Trophoblast cell (in vitro differentiated cells and primary cell): ENCODE measurements at regions not wholly inside any gene's neighbourhood (a gene's known extent, or its start where the extent isn't known, plus 50 kb on each side); places are given as distances from the start of the nearest gene placed in this dataset.

Experiments used
- DNase-seq, 2 donors: peaks; one replicate each; pipeline ENCODE4 v3.0.0-alpha.2; 2016
- H2AFZ ChIP-seq: 2 replicates; pipeline ENCODE4 v1.6.1; 2013; ENCODE audit warnings: low read length, moderate library complexity, mild to moderate bottlenecking; ENCODE audit not compliant: insufficient read depth, poor library complexity
- H2AK5ac ChIP-seq: 2 replicates; pipeline ENCODE4 v1.6.1; 2013; ENCODE audit warnings: mild to moderate bottlenecking, low read length
- H2BK120ac ChIP-seq: 2 replicates; pipeline ENCODE4 v1.6.1; 2013; ENCODE audit warnings: low read length, mild to moderate bottlenecking, moderate library complexity; ENCODE audit not compliant: insufficient read depth, poor library complexity
- H2BK12ac ChIP-seq: 2 replicates; pipeline ENCODE4 v1.6.1; 2013; ENCODE audit warnings: mild to moderate bottlenecking, low read length, moderate library complexity
- H2BK5ac ChIP-seq: 2 replicates; pipeline ENCODE4 v1.6.1; 2013; ENCODE audit warnings: low read length, low read depth, moderate library complexity, mild to moderate bottlenecking; ENCODE audit not compliant: poor library complexity
- H3K14ac ChIP-seq: 2 replicates; pipeline ENCODE4 v1.6.1; 2013; ENCODE audit warnings: mild to moderate bottlenecking, low read length
- H3K18ac ChIP-seq: 2 replicates; pipeline ENCODE4 v1.6.1; 2013; ENCODE audit warnings: mild to moderate bottlenecking, low read length
- H3K23ac ChIP-seq: 2 replicates; pipeline ENCODE4 v1.6.1; 2013; ENCODE audit warnings: low read length
- H3K27ac ChIP-seq: 2 replicates; pipeline ENCODE4 v1.5.1; 2013; ENCODE audit warnings: low read depth, mild to moderate bottlenecking, inconsistent platforms, low read length, moderate library complexity
- H3K27me3 ChIP-seq: 2 replicates; pipeline ENCODE4 v1.6.1; 2013; ENCODE audit warnings: inconsistent platforms, mild to moderate bottlenecking, low read length, moderate library complexity; ENCODE audit not compliant: insufficient read depth
- H3K36me3 ChIP-seq, 2 experiments: 1 replicate in 1 of 2; 2 replicates in 1 of 2; pipeline ENCODE4 v1.6.1; 2013; ENCODE audit warnings: low read length in 2 of 2, mild to moderate bottlenecking in 2 of 2, moderate library complexity in 1 of 2; ENCODE audit not compliant: insufficient read depth in 2 of 2, control insufficient read depth in 1 of 2
- H3K4ac ChIP-seq: 2 replicates; pipeline ENCODE4 v1.6.1; 2013; ENCODE audit warnings: low read depth, mild to moderate bottlenecking, low read length, moderate library complexity
- H3K4me1 ChIP-seq, 2 experiments: 1 replicate in 1 of 2; 2 replicates in 1 of 2; pipeline ENCODE4 v1.6.1; 2013; ENCODE audit warnings: low read length in 2 of 2, mild to moderate bottlenecking in 2 of 2, moderate library complexity in 1 of 2; ENCODE audit not compliant: insufficient read depth in 2 of 2, control insufficient read depth in 1 of 2
- H3K4me2 ChIP-seq: 2 replicates; pipeline ENCODE4 v1.6.1; 2013; ENCODE audit warnings: inconsistent platforms, mild to moderate bottlenecking, low read length, moderate library complexity
- H3K4me3 ChIP-seq: 2 replicates; pipeline ENCODE4 v1.5.1; 2013; ENCODE audit warnings: mild to moderate bottlenecking, low read depth, low read length, inconsistent platforms
- H3K79me1 ChIP-seq: one replicate; pipeline ENCODE4 v1.6.1; 2013; ENCODE audit warnings: low read length
- H3K79me2 ChIP-seq: 2 replicates; pipeline ENCODE4 v1.6.1; 2013; ENCODE audit warnings: low read length, mild to moderate bottlenecking; ENCODE audit not compliant: control insufficient read depth, insufficient read depth, poor library complexity
- H3K9ac ChIP-seq: 2 replicates; pipeline ENCODE4 v1.6.1; 2013; ENCODE audit warnings: mild to moderate bottlenecking, low read length
- H3K9me3 ChIP-seq: 2 replicates; pipeline ENCODE4 v1.6.1; 2013; ENCODE audit warnings: low read depth, mild to moderate bottlenecking, control low read depth, inconsistent platforms, low read length; ENCODE audit not compliant: insufficient read depth
- H4K12ac ChIP-seq: 2 replicates; pipeline ENCODE4 v1.6.1; 2013; ENCODE audit warnings: low read depth, mild to moderate bottlenecking, low read length, moderate library complexity
- H4K8ac ChIP-seq: 2 replicates; pipeline ENCODE4 v1.6.1; 2013; ENCODE audit warnings: low read depth, mild to moderate bottlenecking, low read length, moderate library complexity
- H4K91ac ChIP-seq: one replicate; pipeline ENCODE4 v1.6.1; 2013; ENCODE audit warnings: low read depth, mild to moderate bottlenecking, low read length, moderate library complexity
- WGBS: extraction: QIAGEN DNeasy Blood & Tissue Kit; methylation state at CpG from one replicate; pipeline ENCODE4 v1.1.7; 2013; ENCODE audit warnings: missing lambda C conversion rate; ENCODE audit not compliant: insufficient read length, insufficient coverage; ENCODE audit errors: extremely low coverage; 5-methylcytosine and 5-hydroxymethylcytosine counted together

GRCh38 chr7:20267482-20267881 lies 50.3 kb upstream of the MACC1 start:
- Histone ChIP-seq H2AK5ac (no peak overlapping the region), H3K4me2 (no peak overlapping the region), H3K18ac (no peak overlapping the region), H3K14ac (no peak overlapping the region), H3K27me3 (no peaks in the 10 kb centered on the region), H3K4me3 (no peak overlapping the region), H3K36me3 (no peaks in the 10 kb centered on the region), H3K27ac (no peak overlapping the region), H3K9ac (no peak overlapping the region), H2BK120ac (no peak overlapping the region), H3K4ac (no peak overlapping the region), H2AFZ (no peak overlapping the region), H3K79me1 (no peaks in the 10 kb centered on the region), H3K4me1 (peaks cover 0 to 1% of the 10 kb centered on the region in 2 experiments), H2BK5ac (no peak overlapping the region), H3K9me3 (no peaks in the 10 kb centered on the region), H4K8ac (no peak overlapping the region), H4K91ac (no peak overlapping the region), H3K79me2 (no peaks in the 10 kb centered on the region), H3K23ac (no peak overlapping the region), H2BK12ac (no peak overlapping the region), H4K12ac (no peak overlapping the region)
- WGBS, result no CpG with 5 or more reads among the region's 4 CpGs
- DNase-seq, result no peak

GRCh38 chr7:20268824-20269223 lies 51.6 kb upstream of the MACC1 start:
- H3K18ac ChIP-seq, result no peak overlapping the region
- no peaks in the 10 kb centered on the region for H3K79me2 ChIP-seq
- H3K27me3 ChIP-seq, result no peaks in the 10 kb centered on the region
- no peak overlapping the region for H3K27ac ChIP-seq
- H4K91ac ChIP-seq, result no peak overlapping the region
- no peaks in the 10 kb centered on the region for H3K9me3 ChIP-seq
- DNase-seq, result no peak
- H3K23ac ChIP-seq, result no peak overlapping the region
- H3K79me1 ChIP-seq, result no peaks in the 10 kb centered on the region
- no peak overlapping the region for H2AFZ ChIP-seq
- H4K8ac ChIP-seq, result no peak overlapping the region
- no peak overlapping the region for H4K12ac ChIP-seq
- H2BK12ac ChIP-seq, result no peak overlapping the region
- no CpG with 5 or more reads among the region's 1 CpG for WGBS
- no peak overlapping the region for H3K14ac ChIP-seq
- H2BK5ac ChIP-seq, result no peak overlapping the region
- H3K9ac ChIP-seq, result no peak overlapping the region
- H3K36me3 ChIP-seq, result no peaks in the 10 kb centered on the region
- peaks cover 0 to 1% of the 10 kb centered on the region in 2 experiments for H3K4me1 ChIP-seq
- no peak overlapping the region for H3K4me3 ChIP-seq
- no peak overlapping the region for H3K4me2 ChIP-seq
- H3K4ac ChIP-seq, result no peak overlapping the region
- H2AK5ac ChIP-seq, result no peak overlapping the region
- no peak overlapping the region for H2BK120ac ChIP-seq

- Histone ChIP-seq H4K8ac (no peak overlapping the region), H3K4me3 (no peak overlapping the region), H3K27ac (no peak overlapping the region), H3K36me3 (no peaks in the 10 kb centered on the region), H3K18ac (no peak overlapping the region), H3K9ac (no peak overlapping the region), H3K79me1 (no peaks in the 10 kb centered on the region), H3K14ac (no peak overlapping the region), H3K9me3 (no peaks in the 10 kb centered on the region), H4K91ac (no peak overlapping the region), H3K4me2 (no peak overlapping the region), H3K27me3 (no peaks in the 10 kb centered on the region), H3K4ac (no peak overlapping the region), H2AK5ac (no peak overlapping the region), H3K79me2 (no peaks in the 10 kb centered on the region), H2BK5ac (no peak overlapping the region), H3K23ac (no peak overlapping the region), H3K4me1 (peaks cover 0 to 1% of the 10 kb centered on the region in 2 experiments), H4K12ac (no peak overlapping the region), H2AFZ (no peak overlapping the region), H2BK12ac (no peak overlapping the region), H2BK120ac (no peak overlapping the region)
- peak in 1 of 2 donors; percentile 47 for DNase-seq
Observed at GRCh38 chr7:20269726-20270125, 52.5 kb upstream of the MACC1 start.

- Histone ChIP-seq H3K27me3 (no peaks in the 10 kb centered on the region), H2BK120ac (no peak overlapping the region), H2AK5ac (no peak overlapping the region), H3K14ac (no peak overlapping the region), H4K8ac (no peak overlapping the region), H3K4ac (no peak overlapping the region), H3K18ac (no peak overlapping the region), H3K4me3 (no peak overlapping the region), H3K27ac (no peak overlapping the region), H4K91ac (no peak overlapping the region), H2BK5ac (no peak overlapping the region), H2BK12ac (no peak overlapping the region), H3K36me3 (no peaks in the 10 kb centered on the region), H3K9me3 (no peaks in the 10 kb centered on the region), H4K12ac (no peak overlapping the region), H3K4me1 (peaks cover 0 to 1% of the 10 kb centered on the region in 2 experiments), H3K79me1 (no peaks in the 10 kb centered on the region), H3K79me2 (no peaks in the 10 kb centered on the region), H3K4me2 (no peak overlapping the region), H2AFZ (no peak overlapping the region), H3K23ac (no peak overlapping the region), H3K9ac (no peak overlapping the region)
- WGBS, result 100% methylated on average over 1 of the region's 2 CpGs
- no peak for DNase-seq
Observed at GRCh38 chr7:20270371-20270770, 53.2 kb upstream of the MACC1 start.
